ENCODE measurements at regions not wholly inside any gene's neighbourhood (a gene's known extent, or its start where the extent isn't known, plus 50 kb on each side); places are given as distances from the start of the nearest gene placed in this dataset.

GRCh38 chr6:159456349-159456748 lies 236.7 kb downstream of the SOD2 start:
- TF ChIP-seq CTCF (IDR thresholded peaks at IDR 0.05) = no peak
- no peak for TF ChIP-seq POLR2A (IDR thresholded peaks at IDR 0.05)
